ENCODE measurements at regions not wholly inside any gene's neighbourhood (a gene's known extent, or its start where the extent isn't known, plus 50 kb on each side); places are given as distances from the start of the nearest gene placed in this dataset.
A peak's percentile ranks its signal among the peaks of the same experiment; 100 is the strongest.

DNA sequence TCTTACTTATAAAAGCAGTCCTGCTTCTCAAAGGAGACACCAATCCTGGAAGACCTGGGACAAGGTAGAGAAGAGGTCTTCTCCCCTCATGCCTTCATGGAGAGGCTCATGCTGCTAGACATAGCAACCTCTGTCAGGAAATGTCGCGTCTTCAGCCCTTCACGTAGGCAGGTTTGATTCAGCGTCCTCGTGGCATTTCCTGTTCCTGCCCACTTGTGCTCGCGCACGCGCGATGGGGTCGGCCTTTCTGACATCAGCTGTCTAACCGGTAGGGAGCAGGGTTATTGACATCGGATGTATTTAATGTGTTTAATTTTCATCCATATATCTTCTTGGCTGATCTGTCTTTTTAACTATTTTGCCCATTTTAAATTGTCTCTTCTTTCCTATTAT, 292.4 kb downstream of the THBS2 start:
- Histone ChIP-seq H3K27ac (ENCODE audit: poor library complexity, severe bottlenecking) (no peak overlapping the region), H3K4me1 (ENCODE audit: insufficient read depth, poor library complexity, severe bottlenecking) (no peaks in the 10 kb centered on the region), H3K4me3 (ENCODE audit: severe bottlenecking) (no peak overlapping the region), H3K9me3 (ENCODE audit: severe bottlenecking) (no peaks in the 10 kb centered on the region), H3K36me3 (ENCODE audit: low read depth) (no peaks in the 10 kb centered on the region), H3K27me3 (ENCODE audit: insufficient read depth, poor library complexity, severe bottlenecking) (no peaks in the 10 kb centered on the region)
- ATAC-seq (ENCODE audit: low read depth): no peak
- no peak for TF ChIP-seq CTCF (IDR thresholded peaks at IDR 0.05; ENCODE audit: poor library complexity, severe bottlenecking)
- DNase-seq (ENCODE audit: low spot score): no peak

GRCh38 chr6:168960551-168961263, 292.9 kb downstream of the THBS2 start:
- no peaks in the 10 kb centered on the region for H3K27me3 ChIP-seq (ENCODE audit: insufficient read depth, poor library complexity, severe bottlenecking)
- ATAC-seq (ENCODE audit: low read depth) (no peak), DNase-seq (ENCODE audit: low spot score) (no peak)
- H3K9me3 ChIP-seq (ENCODE audit: severe bottlenecking): no peaks in the 10 kb centered on the region
- no peak overlapping the region for H3K27ac ChIP-seq (ENCODE audit: poor library complexity, severe bottlenecking)
- H3K36me3 ChIP-seq (ENCODE audit: low read depth): no peaks in the 10 kb centered on the region
- no peak for TF ChIP-seq CTCF (IDR thresholded peaks at IDR 0.05; ENCODE audit: poor library complexity, severe bottlenecking)
- no peak overlapping the region for H3K4me3 ChIP-seq (ENCODE audit: severe bottlenecking)
- no peaks in the 10 kb centered on the region for H3K4me1 ChIP-seq (ENCODE audit: insufficient read depth, poor library complexity, severe bottlenecking)

GRCh38 chr6:168959696-168960095, 293.9 kb downstream of the THBS2 start:
- Histone ChIP-seq H3K9me3 (ENCODE audit: severe bottlenecking) (no peaks in the 10 kb centered on the region), H3K36me3 (ENCODE audit: low read depth) (no peaks in the 10 kb centered on the region), H3K27ac (ENCODE audit: poor library complexity, severe bottlenecking) (no peak overlapping the region), H3K27me3 (ENCODE audit: insufficient read depth, poor library complexity, severe bottlenecking) (no peaks in the 10 kb centered on the region), H3K4me3 (ENCODE audit: severe bottlenecking) (no peak overlapping the region), H3K4me1 (ENCODE audit: insufficient read depth, poor library complexity, severe bottlenecking) (no peaks in the 10 kb centered on the region)
- DNase-seq (ENCODE audit: low spot score) (no peak), ATAC-seq (ENCODE audit: low read depth) (no peak)
- TF ChIP-seq CTCF (IDR thresholded peaks at IDR 0.05; ENCODE audit: poor library complexity, severe bottlenecking): no peak

DNA sequence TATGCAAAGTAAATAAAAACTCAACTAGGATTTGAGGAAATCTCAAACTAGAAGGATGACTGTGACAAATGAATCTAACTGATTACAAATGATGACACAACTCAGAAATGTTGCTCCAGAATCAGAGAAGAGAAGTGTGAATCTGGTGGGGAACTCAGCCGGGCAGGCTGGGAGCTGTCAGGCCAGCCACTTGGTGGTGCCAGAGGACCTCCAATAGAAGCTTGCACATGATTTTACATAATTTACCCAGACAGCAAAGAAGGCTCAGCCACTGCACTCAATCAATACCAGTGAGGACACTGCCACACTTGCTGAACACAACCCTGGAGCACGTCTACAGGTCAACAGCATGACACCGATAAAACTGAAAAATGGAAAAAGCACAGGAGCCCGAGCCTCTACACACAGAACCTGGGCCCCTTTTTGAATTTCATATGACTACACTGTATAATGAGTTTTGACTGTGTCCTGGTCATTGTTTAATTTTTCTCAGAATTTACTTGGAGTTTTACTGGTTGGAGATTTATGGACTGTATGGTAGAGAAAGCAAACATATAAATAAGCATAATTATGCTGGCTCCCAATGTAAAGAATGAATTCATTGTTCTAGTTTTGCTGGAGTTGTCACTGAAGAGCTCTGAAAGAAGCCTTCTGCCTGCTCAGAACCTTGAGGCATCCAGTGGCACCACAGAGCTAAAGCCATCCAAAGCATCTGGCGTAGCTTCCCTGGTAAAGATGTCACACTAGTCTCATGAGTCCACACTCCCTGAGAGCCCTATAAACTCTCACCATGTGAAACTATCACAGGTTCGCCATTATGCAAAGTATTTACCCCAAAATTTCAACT, 296.5 kb downstream of the THBS2 start:
- Histone ChIP-seq H3K4me1 (ENCODE audit: insufficient read depth, poor library complexity, severe bottlenecking) (no peaks in the 10 kb centered on the region), H3K9me3 (ENCODE audit: severe bottlenecking) (no peaks in the 10 kb centered on the region), H3K27ac (ENCODE audit: poor library complexity, severe bottlenecking) (no peak overlapping the region), H3K36me3 (ENCODE audit: low read depth) (no peaks in the 10 kb centered on the region), H3K27me3 (ENCODE audit: insufficient read depth, poor library complexity, severe bottlenecking) (no peaks in the 10 kb centered on the region), H3K4me3 (ENCODE audit: severe bottlenecking) (no peak overlapping the region)
- TF ChIP-seq CTCF (IDR thresholded peaks at IDR 0.05; ENCODE audit: poor library complexity, severe bottlenecking): peak; percentile 91
- DNase-seq (ENCODE audit: low spot score) (no peak), ATAC-seq (ENCODE audit: low read depth) (peak; percentile 95)

Data from RWPE2 (cell line).